ENCODE measurements at regions not wholly inside any gene's neighbourhood (a gene's known extent, or its start where the extent isn't known, plus 50 kb on each side); places are given as distances from the start of the nearest gene placed in this dataset.

DNA sequence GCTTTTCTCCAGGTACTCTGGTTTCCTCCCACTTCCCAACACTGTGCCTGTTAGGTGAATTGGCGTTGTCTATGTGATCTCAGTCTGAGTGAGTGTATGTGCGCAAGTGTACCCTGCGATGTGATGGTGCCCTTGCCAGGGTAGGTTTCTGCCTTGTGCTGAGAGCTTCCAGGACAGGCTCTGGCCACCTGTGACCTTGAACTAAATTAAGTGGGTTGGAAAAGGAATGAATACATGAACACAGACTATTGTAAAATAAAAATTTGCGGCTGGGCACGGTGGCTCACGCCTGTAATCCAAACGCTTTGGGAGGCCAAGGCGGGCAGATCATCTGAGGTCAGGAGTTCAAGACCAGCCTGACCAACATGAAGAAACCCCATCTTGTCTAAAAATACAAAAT, 678.0 kb downstream of the DHX35 start:
- TF ChIP-seq, protein P1, sequence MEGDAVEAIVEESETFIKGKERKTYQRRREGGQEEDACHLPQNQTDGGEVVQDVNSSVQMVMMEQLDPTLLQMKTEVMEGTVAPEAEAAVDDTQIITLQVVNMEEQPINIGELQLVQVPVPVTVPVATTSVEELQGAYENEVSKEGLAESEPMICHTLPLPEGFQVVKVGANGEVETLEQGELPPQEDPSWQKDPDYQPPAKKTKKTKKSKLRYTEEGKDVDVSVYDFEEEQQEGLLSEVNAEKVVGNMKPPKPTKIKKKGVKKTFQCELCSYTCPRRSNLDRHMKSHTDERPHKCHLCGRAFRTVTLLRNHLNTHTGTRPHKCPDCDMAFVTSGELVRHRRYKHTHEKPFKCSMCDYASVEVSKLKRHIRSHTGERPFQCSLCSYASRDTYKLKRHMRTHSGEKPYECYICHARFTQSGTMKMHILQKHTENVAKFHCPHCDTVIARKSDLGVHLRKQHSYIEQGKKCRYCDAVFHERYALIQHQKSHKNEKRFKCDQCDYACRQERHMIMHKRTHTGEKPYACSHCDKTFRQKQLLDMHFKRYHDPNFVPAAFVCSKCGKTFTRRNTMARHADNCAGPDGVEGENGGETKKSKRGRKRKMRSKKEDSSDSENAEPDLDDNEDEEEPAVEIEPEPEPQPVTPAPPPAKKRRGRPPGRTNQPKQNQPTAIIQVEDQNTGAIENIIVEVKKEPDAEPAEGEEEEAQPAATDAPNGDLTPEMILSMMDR (conservative IDR thresholded peaks at IDR 0.05 in 1 of 2, IDR thresholded peaks at IDR 0.05 in 1 of 2; ENCODE audit: extremely low read depth in 1 of 2, insufficient read depth in 1 of 2, low read depth in 1 of 2, low read length in 2 of 2), result no peak
- TF ChIP-seq EZH2 (IDR thresholded peaks at IDR 0.05; ENCODE audit: borderline replicate concordance, low read length), result no peak
